ENCODE measurements at regions not wholly inside any gene's neighbourhood (a gene's known extent, or its start where the extent isn't known, plus 50 kb on each side); places are given as distances from the start of the nearest gene placed in this dataset.

DNA sequence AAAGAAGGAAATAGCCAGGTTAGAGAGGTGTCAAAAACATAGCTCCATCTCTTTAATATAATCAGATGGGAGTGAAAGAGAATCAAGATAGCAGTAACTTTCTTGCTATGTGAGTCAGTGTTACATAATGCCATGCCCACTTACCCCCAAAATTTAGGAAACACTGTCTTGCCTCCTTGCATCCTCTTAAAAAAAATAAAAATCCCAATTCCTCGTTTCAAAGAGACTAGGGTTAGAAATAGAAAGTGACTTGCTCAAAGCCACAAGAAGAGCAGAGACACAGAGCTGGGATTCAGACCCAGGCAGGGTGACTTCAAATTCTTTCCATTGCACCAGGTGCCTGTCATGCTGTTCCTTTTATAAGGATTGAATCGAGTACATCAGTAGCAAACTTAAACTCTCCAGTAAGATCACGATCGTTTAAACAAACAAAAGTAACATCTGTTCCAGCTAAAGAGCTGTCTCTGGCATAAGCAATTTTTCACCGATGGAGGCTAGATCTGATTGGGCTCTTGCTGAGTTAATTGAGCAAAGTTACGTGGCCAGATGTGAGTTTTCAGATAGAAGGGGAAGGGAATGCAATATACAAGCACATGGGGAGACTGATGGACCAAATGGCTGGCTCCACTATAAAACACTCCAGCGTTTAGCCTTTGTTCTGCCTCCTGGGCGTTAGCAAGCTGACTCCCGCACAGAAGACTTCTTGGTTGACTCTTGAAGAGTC is 176.9 kb downstream of the PALM2AKAP2 start:
- TF ChIP-seq, protein P1, sequence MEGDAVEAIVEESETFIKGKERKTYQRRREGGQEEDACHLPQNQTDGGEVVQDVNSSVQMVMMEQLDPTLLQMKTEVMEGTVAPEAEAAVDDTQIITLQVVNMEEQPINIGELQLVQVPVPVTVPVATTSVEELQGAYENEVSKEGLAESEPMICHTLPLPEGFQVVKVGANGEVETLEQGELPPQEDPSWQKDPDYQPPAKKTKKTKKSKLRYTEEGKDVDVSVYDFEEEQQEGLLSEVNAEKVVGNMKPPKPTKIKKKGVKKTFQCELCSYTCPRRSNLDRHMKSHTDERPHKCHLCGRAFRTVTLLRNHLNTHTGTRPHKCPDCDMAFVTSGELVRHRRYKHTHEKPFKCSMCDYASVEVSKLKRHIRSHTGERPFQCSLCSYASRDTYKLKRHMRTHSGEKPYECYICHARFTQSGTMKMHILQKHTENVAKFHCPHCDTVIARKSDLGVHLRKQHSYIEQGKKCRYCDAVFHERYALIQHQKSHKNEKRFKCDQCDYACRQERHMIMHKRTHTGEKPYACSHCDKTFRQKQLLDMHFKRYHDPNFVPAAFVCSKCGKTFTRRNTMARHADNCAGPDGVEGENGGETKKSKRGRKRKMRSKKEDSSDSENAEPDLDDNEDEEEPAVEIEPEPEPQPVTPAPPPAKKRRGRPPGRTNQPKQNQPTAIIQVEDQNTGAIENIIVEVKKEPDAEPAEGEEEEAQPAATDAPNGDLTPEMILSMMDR (IDR thresholded peaks at IDR 0.05; ENCODE audit: borderline replicate concordance, extremely low read depth, insufficient read depth), result no peak
- Histone ChIP-seq H3K4me1 (ENCODE audit: control insufficient read depth in 2 of 3, insufficient read depth in 2 of 3, low read depth in 1 of 3, low read length in 3 of 3) (peaks cover 0 to 7% (median 0%) of the 10 kb centered on the region in 3 donors), H3K27me3 (ENCODE audit: control insufficient read depth, insufficient read depth, low read length) (no peaks in the 10 kb centered on the region), H3K9ac (ENCODE audit: low read length in 3 of 3) (no peak overlapping the region), H3K9me3 (ENCODE audit: control insufficient read depth in 2 of 3, insufficient read depth in 1 of 3, low read length in 3 of 3) (no peaks in the 10 kb centered on the region), H3K4me3 (ENCODE audit: low read length in 3 of 3) (peak overlapping the region in 1 of 3 donors; percentile 11), H3K27ac (ENCODE audit: low read depth in 2 of 2, low read length in 2 of 2) (no peak overlapping the region), H3K36me3 (ENCODE audit: control insufficient read depth in 2 of 3, insufficient read depth in 3 of 3, low read length in 3 of 3) (no peaks in the 10 kb centered on the region)
- FAIRE-seq, result no peak
- DNase-seq, result peak in 3 of 5 donors; percentile 43 to 87 (median 66)
- intact Hi-C loops (cut with DNase I), result no loop called here

DNA sequence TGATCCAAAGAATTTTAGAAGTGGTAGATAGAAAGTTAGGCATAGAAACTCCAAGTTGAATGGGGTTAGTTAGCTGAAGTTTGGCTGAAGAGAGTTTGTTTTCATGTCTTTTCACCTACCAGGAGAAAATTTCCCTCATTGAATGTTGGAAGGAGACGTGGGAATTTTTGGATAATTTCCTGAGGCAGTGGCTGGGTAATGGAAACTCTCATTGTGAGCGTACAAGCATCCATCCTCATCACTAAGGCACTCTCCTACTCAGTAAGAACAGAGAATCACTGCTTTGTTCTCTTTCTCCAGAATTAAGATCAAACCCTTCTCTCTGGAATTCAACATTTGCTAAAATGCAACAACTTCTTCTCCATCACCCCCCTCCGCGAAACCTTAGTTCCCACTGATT is 179.7 kb downstream of the PALM2AKAP2 start:
- Histone ChIP-seq H3K27ac (ENCODE audit: low read depth in 2 of 2, low read length in 2 of 2) (no peak overlapping the region), H3K4me3 (ENCODE audit: low read length in 3 of 3) (no peak overlapping the region), H3K36me3 (ENCODE audit: control insufficient read depth in 2 of 3, insufficient read depth in 3 of 3, low read length in 3 of 3) (no peaks in the 10 kb centered on the region), H3K27me3 (ENCODE audit: control insufficient read depth, insufficient read depth, low read length) (no peaks in the 10 kb centered on the region), H3K9ac (ENCODE audit: low read length in 3 of 3) (no peak overlapping the region), H3K4me1 (ENCODE audit: control insufficient read depth in 2 of 3, insufficient read depth in 2 of 3, low read depth in 1 of 3, low read length in 3 of 3) (no peaks in the 10 kb centered on the region), H3K9me3 (ENCODE audit: control insufficient read depth in 2 of 3, insufficient read depth in 1 of 3, low read length in 3 of 3) (no peaks in the 10 kb centered on the region)
- DNase-seq (no peak), FAIRE-seq (no peak)
- TF ChIP-seq, protein P1 (IDR thresholded peaks at IDR 0.05; ENCODE audit: borderline replicate concordance, extremely low read depth, insufficient read depth), result no peak
- intact Hi-C loops (cut with DNase I), result no loop called here

DNA sequence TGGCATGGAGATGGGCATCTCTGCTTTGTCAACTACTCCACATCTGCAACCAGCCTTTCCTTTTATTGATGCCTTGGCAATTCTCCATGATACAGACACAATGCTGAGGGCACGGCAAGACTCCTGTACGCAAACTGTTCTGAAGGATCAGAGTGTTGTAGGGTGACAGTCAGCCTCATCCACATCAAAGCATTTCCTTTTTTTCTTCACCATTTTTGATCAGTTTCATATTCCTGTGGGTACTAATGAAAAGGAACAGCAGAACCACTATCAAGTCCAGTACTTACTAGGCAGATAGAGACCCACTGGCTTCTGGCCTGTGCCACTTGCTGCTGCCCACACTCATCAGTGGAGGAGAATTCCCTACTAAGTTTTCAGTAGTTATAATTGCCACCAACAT is 181.6 kb downstream of the PALM2AKAP2 start:
- H3K36me3 ChIP-seq (ENCODE audit: control insufficient read depth in 2 of 3, insufficient read depth in 3 of 3, low read length in 3 of 3), result no peaks in the 10 kb centered on the region
- H3K27me3 ChIP-seq (ENCODE audit: control insufficient read depth, insufficient read depth, low read length), result no peaks in the 10 kb centered on the region
- H3K9me3 ChIP-seq (ENCODE audit: control insufficient read depth in 2 of 3, insufficient read depth in 1 of 3, low read length in 3 of 3), result no peaks in the 10 kb centered on the region
- H3K9ac ChIP-seq (ENCODE audit: low read length in 3 of 3), result no peak overlapping the region
- TF ChIP-seq, protein P1 (IDR thresholded peaks at IDR 0.05; ENCODE audit: borderline replicate concordance, extremely low read depth, insufficient read depth), result no peak
- DNase-seq, result no peak
- no peak overlapping the region for H3K27ac ChIP-seq (ENCODE audit: low read depth in 2 of 2, low read length in 2 of 2)
- FAIRE-seq, result no peak
- peaks cover 0 to 3% (median under 1%) of the 10 kb centered on the region in 3 donors for H3K4me1 ChIP-seq (ENCODE audit: control insufficient read depth in 2 of 3, insufficient read depth in 2 of 3, low read depth in 1 of 3, low read length in 3 of 3)
- intact Hi-C loops (cut with DNase I), result no loop called here
- no peak overlapping the region for H3K4me3 ChIP-seq (ENCODE audit: low read length in 3 of 3)

Data from kidney (tissue), 13 donors.